ENCODE measurements at regions not wholly inside any gene's neighbourhood (a gene's known extent, or its start where the extent isn't known, plus 50 kb on each side); places are given as distances from the start of the nearest gene placed in this dataset.
"Not testable (repeated sequence)": the region's sequence is repeated elsewhere in the genome, so short reads cannot be mapped to it uniquely, and the experiment has no call there.

GRCh38 chr9:79490657-79491248 lies 81.0 kb upstream of the TLE4 start:
- no peak for DNase-seq (ENCODE audit: low read depth)

- DNase-seq (ENCODE audit: low read depth) = peak; percentile 58
These were observed 79.4 kb upstream of the TLE4 start for GRCh38 chr9:79492092-79493009.

DNA sequence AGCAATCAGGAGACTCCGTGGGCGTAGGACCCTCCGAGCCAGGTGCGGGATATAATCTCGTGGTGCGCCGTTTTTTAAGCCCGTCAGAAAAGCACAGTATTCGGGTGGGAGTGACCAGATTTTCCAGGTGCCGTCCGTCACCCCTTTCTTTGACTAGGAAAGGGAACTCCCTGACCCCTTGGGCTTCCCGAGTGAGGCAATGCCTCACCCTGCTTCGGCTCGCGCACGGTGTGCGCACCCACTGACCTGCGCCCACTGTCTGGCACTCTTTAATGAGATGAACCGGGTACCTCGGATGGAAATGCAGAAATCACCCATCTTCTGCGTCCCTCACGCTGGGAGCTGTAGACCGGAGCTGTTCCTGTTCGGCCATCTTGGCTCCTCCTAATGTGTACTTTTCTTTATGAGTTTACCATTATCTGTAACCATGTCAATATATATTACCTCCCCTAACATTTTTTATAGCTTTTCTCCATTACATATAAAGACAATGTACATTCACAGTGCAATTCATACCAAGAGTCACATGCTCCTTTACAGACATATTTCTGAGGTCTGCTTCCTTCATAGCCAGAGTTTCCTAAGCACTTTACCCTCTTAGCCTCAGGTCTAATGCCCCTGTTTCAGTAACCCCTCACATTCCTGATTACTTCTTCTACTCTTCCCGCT lies 71.4 kb upstream of the TLE4 start:
- not testable (repeated sequence) for DNase-seq (ENCODE audit: low read depth)

DNA sequence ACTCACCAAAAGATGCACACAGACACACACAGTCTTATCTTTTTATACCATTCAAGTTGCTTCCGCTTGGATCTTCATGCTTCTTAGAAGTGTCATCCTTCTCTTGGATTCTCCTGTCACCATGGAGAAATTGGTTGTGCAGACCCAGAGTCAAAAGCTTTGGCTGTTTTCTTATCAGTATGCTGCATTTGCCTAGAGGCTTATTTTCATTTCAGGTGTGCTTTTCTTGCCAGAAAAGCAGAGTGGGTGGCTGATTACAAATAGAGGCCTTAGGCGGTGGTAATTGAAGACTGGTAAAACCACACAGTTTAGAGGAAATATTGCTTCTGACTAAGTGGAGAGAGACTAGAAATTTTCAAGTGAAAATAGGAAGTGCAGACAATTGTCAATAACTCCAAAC lies 70.2 kb upstream of the TLE4 start:
- peak; percentile 54 for DNase-seq (ENCODE audit: low read depth)

- no peak for DNase-seq (ENCODE audit: low read depth)
These were observed 64.0 kb upstream of the TLE4 start for GRCh38 chr9:79507801-79508200.

DNA sequence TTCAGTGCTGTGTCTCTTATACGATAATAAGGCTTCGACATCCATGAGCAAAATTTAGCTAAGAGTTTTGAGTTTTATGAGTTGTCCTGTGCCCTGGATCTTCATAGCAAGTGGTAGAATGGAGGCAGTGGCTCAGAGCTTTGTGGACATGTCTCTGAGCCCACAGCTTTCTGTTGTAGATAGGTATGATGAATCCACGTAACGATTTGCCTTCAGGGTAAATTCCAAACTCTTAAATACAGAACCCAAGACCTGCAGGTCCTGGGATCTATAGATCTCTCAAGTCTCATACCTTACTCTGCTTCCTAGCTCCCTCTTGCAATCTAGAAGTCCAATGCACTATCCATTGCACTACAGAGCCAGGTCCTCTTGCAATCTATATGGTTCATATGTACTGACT lies 59.5 kb upstream of the TLE4 start:
- no peak for DNase-seq (ENCODE audit: low read depth)

Data from M059J (cell line).